Ishikawa (cell line): ENCODE measurements at regions not wholly inside any gene's neighbourhood (a gene's known extent, or its start where the extent isn't known, plus 50 kb on each side); places are given as distances from the start of the nearest gene placed in this dataset.

ENCODE experiments used
- EGR1 ChIP-seq: IDR thresholded peaks from 2 replicates; pipeline ENCODE4 v1.6.1; 2012
- EP300 ChIP-seq: IDR thresholded peaks from 2 replicates; pipeline ENCODE4 v1.6.1; 2012; ENCODE audit warnings: borderline replicate concordance
- FOXM1 ChIP-seq: IDR thresholded peaks from 2 replicates; pipeline ENCODE4 v1.6.1; 2012; ENCODE audit warnings: low read depth, borderline replicate concordance
- RAD21 ChIP-seq: IDR thresholded peaks from 2 replicates; pipeline ENCODE4 v1.6.1; 2012; ENCODE audit warnings: low read depth
- TF ChIP-seq, protein P1 (sequence below): IDR thresholded peaks from 2 replicates; pipeline ENCODE4 v1.6.1; 2012
- TF ChIP-seq, protein P2 (sequence below): IDR thresholded peaks from 2 replicates; pipeline ENCODE4 v1.6.1; 2012

DNA sequence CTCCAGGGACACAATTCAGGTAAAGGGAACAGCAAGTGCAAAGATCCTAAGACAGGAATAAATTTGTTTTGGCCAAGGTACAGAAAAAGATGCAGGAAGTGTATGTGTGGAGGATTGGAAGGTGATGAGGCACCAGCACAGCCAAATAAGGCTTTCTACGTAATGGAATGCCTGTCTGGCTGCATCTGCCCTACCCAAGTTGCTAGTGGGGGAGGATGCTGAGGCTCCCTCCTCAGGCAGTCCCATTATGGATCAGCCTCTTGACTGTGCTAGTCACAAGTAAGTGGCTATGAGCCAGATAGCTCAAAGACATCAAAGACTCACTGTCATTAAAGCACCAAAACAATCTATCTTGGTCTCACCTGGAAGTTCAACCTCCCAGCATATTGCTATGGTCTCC is 300.9 kb upstream of the FAT4 start:
- no peak for TF ChIP-seq EGR1
- TF ChIP-seq EP300, result no peak
- TF ChIP-seq, protein P1, sequence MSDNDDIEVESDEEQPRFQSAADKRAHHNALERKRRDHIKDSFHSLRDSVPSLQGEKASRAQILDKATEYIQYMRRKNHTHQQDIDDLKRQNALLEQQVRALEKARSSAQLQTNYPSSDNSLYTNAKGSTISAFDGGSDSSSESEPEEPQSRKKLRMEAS, result no peak
- TF ChIP-seq RAD21, result no peak
- no peak for TF ChIP-seq FOXM1
- TF ChIP-seq, protein P2, sequence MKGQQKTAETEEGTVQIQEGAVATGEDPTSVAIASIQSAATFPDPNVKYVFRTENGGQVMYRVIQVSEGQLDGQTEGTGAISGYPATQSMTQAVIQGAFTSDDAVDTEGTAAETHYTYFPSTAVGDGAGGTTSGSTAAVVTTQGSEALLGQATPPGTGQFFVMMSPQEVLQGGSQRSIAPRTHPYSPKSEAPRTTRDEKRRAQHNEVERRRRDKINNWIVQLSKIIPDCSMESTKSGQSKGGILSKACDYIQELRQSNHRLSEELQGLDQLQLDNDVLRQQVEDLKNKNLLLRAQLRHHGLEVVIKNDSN, result no peak
